Suprapubic skin (tissue), 4 donors: ENCODE measurements at regions not wholly inside any gene's neighbourhood (a gene's known extent, or its start where the extent isn't known, plus 50 kb on each side); places are given as distances from the start of the nearest gene placed in this dataset.
"Not testable (repeated sequence)": the region's sequence is repeated elsewhere in the genome, so short reads cannot be mapped to it uniquely, and the experiment has no call there.

ENCODE experiments used
- DNase-seq, 2 donors: peaks; one replicate each; pipeline ENCODE4 v3.0.0-alpha.2; 2019; ENCODE audit warnings: low spot score in 2 of 2
- H3K27ac ChIP-seq: fragments of 200-600 bp; sonication (generic); one replicate; pipeline ENCODE4 v1.5.1; 2019
- H3K27me3 ChIP-seq: fragments of 200-600 bp; sonication (generic); one replicate; pipeline ENCODE4 v1.5.1; 2019
- H3K36me3 ChIP-seq: fragments of 200-600 bp; sonication (generic); one replicate; pipeline ENCODE4 v1.5.1; 2019
- H3K4me1 ChIP-seq: fragments of 200-600 bp; sonication (generic); one replicate; pipeline ENCODE4 v1.5.1; 2019
- H3K4me3 ChIP-seq: fragments of 200-600 bp; sonication (generic); one replicate; pipeline ENCODE4 v1.5.1; 2019; ENCODE audit warnings: mild to moderate bottlenecking
- H3K9me3 ChIP-seq: fragments of 200-600 bp; sonication (generic); one replicate; pipeline ENCODE4 v1.5.1; 2019
- EP300 ChIP-seq: sonication (generic); formaldehyde crosslinking; IDR thresholded peaks from one replicate; pipeline ENCODE4 v1.6.1; 2017; ENCODE audit warnings: antibody characterized with exemption
- POLR2A ChIP-seq, 2 donors: fragments of 450-650 bp; IDR thresholded peaks; one replicate each; pipeline ENCODE4 v1.6.1; 2017; ENCODE audit warnings: antibody characterized with exemption in 2 of 2, mild to moderate bottlenecking in 2 of 2, moderate library complexity in 2 of 2
- POLR2AphosphoS5 ChIP-seq, 3 donors: sonication (generic); formaldehyde crosslinking; IDR thresholded peaks; one replicate each; pipeline ENCODE4 v1.6.1; 2017; ENCODE audit warnings: antibody characterized with exemption in 3 of 3
- WGBS: methylation state at CpG from one replicate; pipeline ENCODE4 v1.1.5; 2018; 5-methylcytosine and 5-hydroxymethylcytosine counted together
- TF ChIP-seq, protein P1 (sequence below), 2 donors: fragments of 200-600 bp in 1 of 2; fragments of 450-650 bp in 1 of 2; sonication (generic) in 1 of 2; IDR thresholded peaks; one replicate each; pipeline ENCODE4 v1.5.1; 2016 to 2019; ENCODE audit warnings: antibody characterized with exemption in 2 of 2, mild to moderate bottlenecking in 1 of 2, moderate library complexity in 1 of 2

DNA sequence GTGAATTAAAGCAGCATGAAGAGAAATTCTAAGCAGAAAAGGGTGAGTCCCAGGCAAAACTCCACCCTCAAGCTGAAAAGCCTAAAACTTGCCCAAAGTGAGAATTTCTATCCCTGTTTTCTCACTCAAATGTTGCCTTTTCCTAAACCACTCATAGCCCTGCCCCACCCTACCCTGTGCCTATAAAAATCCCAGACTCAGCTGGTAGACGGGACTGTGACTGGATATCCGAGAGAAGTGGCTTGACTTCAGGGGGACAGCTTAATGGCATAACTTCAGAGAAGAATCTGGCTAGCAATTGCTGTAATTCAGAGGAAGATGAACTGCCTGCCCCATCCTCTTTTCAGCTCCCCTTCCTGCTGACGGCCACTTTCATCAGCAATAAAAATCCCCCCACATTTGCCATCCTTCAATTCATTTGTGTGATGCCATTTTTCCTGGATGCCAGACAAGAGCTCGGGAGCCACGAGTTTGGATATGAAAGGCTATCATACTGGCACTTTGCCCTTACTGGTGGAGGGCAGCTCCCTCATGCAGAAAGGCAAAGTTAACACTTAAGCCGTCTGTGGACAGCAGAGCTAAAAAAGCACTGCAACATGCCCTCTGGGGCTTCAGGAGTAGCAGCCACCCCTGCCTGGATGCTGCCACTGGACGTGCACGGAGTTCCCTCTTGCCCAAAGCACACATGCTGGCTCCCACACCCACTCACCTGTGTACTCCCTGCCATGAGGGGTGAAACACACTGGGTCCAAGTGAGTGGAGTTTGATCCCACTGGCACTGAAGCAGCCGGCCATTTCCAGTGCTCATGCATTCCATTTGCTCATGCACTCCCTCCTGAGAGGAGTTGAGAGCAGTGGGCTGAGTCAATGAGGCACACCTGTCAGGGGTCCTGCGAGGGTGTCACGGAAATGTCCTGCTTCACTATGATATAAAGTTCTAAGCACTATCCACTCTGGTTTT lies 670.6 kb downstream of the PLOD2 start:
- no peaks in the 10 kb centered on the region for H3K27me3 ChIP-seq
- no peak for TF ChIP-seq POLR2AphosphoS5 (IDR thresholded peaks at IDR 0.05)
- TF ChIP-seq EP300, result no peak
- no peak for TF ChIP-seq POLR2A (IDR thresholded peaks at IDR 0.05)
- TF ChIP-seq, protein P1, sequence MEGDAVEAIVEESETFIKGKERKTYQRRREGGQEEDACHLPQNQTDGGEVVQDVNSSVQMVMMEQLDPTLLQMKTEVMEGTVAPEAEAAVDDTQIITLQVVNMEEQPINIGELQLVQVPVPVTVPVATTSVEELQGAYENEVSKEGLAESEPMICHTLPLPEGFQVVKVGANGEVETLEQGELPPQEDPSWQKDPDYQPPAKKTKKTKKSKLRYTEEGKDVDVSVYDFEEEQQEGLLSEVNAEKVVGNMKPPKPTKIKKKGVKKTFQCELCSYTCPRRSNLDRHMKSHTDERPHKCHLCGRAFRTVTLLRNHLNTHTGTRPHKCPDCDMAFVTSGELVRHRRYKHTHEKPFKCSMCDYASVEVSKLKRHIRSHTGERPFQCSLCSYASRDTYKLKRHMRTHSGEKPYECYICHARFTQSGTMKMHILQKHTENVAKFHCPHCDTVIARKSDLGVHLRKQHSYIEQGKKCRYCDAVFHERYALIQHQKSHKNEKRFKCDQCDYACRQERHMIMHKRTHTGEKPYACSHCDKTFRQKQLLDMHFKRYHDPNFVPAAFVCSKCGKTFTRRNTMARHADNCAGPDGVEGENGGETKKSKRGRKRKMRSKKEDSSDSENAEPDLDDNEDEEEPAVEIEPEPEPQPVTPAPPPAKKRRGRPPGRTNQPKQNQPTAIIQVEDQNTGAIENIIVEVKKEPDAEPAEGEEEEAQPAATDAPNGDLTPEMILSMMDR (IDR thresholded peaks at IDR 0.05), result no peak
- no peak for DNase-seq
- H3K27ac ChIP-seq, result no peak overlapping the region
- no peaks in the 10 kb centered on the region for H3K4me1 ChIP-seq
- 72% methylated on average over 11 of the region's 11 CpGs for WGBS
- no peaks in the 10 kb centered on the region for H3K36me3 ChIP-seq
- no peak overlapping the region for H3K4me3 ChIP-seq
- no peaks in the 10 kb centered on the region for H3K9me3 ChIP-seq

DNA sequence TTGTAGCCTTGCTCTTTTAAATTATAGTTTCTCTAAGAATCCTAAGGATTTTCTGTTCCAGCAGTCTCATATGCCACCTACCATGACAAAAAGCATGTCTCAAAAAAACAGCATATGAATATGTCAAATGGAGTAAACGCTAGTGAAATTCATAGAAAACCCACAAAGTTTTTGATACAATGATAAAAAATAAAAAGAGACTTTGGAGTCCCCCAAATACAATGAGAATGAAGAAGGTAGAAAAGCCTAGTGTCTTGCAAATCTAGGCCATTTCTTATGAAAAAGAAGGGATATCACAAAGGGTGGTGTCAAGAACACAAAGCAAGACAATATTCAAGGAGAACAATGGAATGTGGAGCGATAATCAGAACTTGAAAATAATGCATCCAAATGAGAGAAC lies 668.5 kb downstream of the PLOD2 start:
- 85% methylated on average over 2 of the region's 2 CpGs for WGBS
- Histone ChIP-seq H3K4me1 (no peaks in the 10 kb centered on the region), H3K27me3 (no peaks in the 10 kb centered on the region), H3K9me3 (no peaks in the 10 kb centered on the region), H3K4me3 (no peak overlapping the region), H3K27ac (no peak overlapping the region), H3K36me3 (no peaks in the 10 kb centered on the region)
- no peak for DNase-seq
- TF ChIP-seq EP300, result no peak
- TF ChIP-seq POLR2AphosphoS5 (IDR thresholded peaks at IDR 0.05), result no peak
- TF ChIP-seq, protein P1 (IDR thresholded peaks at IDR 0.05), result no peak
- TF ChIP-seq POLR2A (IDR thresholded peaks at IDR 0.05), result no peak

DNA sequence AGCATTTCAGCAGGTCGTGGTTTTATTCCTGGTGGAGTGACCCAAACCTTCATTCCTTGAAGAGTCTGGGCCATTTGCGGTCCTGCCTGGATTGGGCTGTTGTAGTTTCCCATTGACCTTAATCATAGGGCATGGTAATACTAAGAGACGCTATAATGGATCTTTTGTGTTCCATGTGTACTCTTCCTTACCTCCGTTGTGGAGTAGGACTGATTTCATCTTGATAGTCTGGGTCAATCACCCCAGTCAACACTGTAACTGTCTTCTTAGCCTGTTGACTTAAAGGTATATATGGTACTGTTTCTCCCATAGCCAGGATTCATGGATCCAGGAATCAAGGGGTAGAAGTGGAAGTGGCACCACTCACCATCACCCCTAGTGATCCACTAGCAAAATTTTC lies 643.6 kb downstream of the PLOD2 start:
- H3K9me3 ChIP-seq, H3K27me3 ChIP-seq, H3K4me1 ChIP-seq, H3K36me3 ChIP-seq, DNase-seq, H3K27ac ChIP-seq, H3K4me3 ChIP-seq: not testable (repeated sequence)
- WGBS, result 89% methylated on average over 4 of the region's 4 CpGs

DNA sequence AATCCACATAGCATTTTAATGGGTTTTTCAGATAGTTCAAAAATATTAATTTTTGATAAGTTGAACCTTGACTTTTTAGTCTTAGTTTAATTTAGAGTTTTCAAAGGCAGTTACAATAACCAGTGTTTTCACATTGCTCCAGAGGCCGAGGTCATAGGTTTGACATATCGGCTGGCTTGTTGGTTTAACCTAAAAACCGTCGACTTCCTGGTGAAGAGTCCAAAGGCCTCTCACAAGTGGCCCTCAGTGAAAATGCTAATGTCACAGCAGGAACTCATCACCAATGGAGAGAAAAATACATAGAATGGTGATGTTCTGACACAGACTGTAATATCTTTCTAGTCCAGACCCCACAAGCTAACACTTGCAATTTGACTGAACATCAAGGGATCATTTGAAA lies 642.3 kb downstream of the PLOD2 start:
- 70% methylated on average over 4 of the region's 4 CpGs for WGBS
- no peak for TF ChIP-seq EP300
- TF ChIP-seq POLR2A (IDR thresholded peaks at IDR 0.05), result no peak
- no peak for TF ChIP-seq POLR2AphosphoS5 (IDR thresholded peaks at IDR 0.05)
- TF ChIP-seq, protein P1 (IDR thresholded peaks at IDR 0.05), result no peak
- no peaks in the 10 kb centered on the region for H3K4me1 ChIP-seq
- H3K27me3 ChIP-seq, result no peaks in the 10 kb centered on the region
- no peak for DNase-seq
- no peaks in the 10 kb centered on the region for H3K36me3 ChIP-seq
- no peaks in the 10 kb centered on the region for H3K9me3 ChIP-seq
- no peak overlapping the region for H3K4me3 ChIP-seq
- H3K27ac ChIP-seq, result no peak overlapping the region

DNA sequence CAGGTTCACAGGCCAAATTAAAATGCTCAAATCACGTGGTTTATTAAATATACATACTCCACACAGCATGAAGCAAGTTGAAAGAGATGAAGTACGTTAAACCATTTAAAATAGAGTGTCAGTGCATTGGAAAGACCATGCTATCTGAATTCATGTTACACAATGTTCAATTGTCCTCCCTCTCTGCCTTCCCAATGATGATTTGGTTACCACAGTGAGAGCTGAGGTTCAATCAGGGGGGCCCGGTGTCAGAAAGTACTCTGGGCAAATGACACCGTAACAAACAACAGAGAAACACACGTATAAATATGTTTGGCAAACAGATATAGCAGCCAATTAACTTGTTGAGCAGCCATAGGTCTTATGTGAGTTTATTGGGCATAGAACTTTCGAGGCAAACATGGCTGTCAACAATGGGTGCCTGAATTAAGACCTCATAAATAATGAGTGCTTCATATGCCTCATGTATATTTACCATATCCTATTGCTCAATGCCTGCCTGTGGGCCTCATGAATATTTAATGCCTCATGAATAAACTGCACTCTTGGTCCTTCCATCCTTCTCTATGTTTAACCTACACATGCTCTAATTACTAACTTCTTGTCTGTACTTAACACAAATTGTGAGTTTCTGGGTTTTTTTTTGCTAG lies 641.5 kb downstream of the PLOD2 start:
- Histone ChIP-seq H3K36me3 (no peaks in the 10 kb centered on the region), H3K27me3 (no peaks in the 10 kb centered on the region), H3K27ac (no peak overlapping the region), H3K9me3 (no peaks in the 10 kb centered on the region), H3K4me1 (no peaks in the 10 kb centered on the region), H3K4me3 (no peak overlapping the region)
- DNase-seq, result no peak
- TF ChIP-seq EP300 (no peak), POLR2AphosphoS5 (IDR thresholded peaks at IDR 0.05) (no peak), POLR2A (IDR thresholded peaks at IDR 0.05) (no peak)
- TF ChIP-seq, protein P1 (IDR thresholded peaks at IDR 0.05), result no peak
- 75% methylated on average over 6 of the region's 6 CpGs for WGBS
